LoVo (cell line): ENCODE measurements at regions not wholly inside any gene's neighbourhood (a gene's known extent, or its start where the extent isn't known, plus 50 kb on each side); places are given as distances from the start of the nearest gene placed in this dataset.
"Not testable (repeated sequence)": the region's sequence is repeated elsewhere in the genome, so short reads cannot be mapped to it uniquely, and the experiment has no call there.

Source experiments
- DNase-seq: peaks from one replicate; pipeline ENCODE4 v3.0.0-alpha.2; 2016; ENCODE audit warnings: low spot score

DNA sequence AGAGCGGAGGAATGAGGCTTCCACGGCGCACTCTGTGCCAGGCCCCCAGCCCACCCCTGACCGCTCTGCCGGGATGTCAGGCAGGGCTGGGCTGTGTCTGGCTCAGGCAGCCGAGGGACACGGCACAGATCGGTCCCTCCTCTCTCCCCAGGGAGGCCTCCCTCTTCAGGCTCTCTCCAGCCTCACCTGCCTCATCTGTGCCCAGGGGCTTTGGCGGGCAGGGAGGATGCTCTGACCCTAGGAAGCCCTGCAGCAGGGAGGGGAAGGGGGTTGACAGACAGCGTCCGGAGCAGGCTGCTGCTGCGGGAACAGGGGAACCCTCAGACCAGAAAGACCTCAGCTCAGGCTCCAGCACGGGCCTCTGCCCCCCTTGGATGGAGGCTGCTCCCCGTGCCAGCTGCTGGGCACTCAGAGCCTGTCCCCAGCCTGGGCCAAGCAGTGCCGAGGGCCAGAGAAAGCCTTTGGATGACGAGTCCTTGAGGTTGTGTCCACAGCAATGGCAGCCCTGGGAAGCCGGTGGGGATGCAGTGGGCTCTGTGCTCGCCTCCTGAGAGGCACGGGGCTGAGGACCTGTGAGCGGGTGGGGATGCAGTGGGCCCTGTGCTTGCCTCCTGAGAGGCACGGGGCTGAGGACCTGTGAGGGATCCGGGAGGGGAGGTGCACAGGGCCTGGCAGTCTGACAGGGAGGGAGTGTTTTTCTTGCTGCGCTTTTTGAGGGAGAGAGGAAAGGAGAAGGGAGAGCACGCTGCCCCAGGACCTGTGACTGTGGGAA is 66.9 kb downstream of the FOXL3 start:
- DNase-seq = no peak

DNA sequence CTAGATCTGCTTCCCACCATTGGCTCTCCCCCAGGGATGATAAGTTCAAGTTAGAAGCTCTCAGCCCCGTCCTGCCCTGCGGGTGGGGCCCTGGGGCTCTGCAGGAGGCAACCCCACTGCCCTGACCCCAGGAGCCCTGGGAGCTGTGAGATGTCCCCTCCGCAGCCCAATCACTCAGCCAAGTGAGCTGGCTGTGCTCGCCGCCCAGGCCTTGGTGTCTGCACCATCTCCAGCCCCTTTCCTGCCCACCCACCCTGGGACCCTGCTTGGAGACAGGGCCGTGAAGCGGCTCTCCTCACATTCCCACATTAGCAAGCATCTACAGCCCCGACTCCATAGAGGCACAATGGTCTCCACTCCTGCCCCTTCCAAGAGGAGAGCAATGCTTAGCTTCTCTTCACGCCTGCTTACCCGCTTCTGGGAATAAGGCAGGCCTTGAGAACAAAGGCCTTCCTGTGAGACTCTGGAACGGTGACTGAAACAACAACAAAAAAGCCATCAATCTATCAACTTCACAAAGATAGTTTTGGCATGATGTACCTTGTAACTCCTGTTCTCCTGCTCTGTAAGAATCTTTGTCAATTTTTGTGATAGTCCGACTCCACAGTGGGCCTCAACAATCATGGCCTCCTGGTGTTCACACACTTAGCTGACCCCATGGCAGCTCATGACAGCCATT is 67.7 kb downstream of the FOXL3 start:
- DNase-seq = no peak

DNA sequence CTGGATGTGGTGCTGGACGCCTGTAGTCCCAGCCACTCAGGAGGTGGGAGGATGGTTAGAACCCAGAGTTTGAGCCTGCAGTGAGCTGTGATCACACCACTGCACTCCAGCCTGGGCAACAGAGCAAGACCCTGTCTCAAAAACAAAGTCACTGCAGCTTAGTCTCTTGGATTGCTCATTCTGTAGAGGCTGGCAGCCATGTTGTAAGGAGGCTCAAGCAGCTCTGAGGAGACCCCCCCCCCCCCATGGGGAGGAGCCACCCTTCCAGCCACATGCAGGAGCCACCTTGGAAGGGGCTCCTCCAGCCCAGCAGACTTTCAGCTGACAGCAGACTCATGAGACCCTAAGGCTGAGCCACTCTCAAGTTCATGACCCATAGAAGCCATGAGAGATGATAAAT is 68.4 kb downstream of the FOXL3 start:
- DNase-seq = no peak

DNA sequence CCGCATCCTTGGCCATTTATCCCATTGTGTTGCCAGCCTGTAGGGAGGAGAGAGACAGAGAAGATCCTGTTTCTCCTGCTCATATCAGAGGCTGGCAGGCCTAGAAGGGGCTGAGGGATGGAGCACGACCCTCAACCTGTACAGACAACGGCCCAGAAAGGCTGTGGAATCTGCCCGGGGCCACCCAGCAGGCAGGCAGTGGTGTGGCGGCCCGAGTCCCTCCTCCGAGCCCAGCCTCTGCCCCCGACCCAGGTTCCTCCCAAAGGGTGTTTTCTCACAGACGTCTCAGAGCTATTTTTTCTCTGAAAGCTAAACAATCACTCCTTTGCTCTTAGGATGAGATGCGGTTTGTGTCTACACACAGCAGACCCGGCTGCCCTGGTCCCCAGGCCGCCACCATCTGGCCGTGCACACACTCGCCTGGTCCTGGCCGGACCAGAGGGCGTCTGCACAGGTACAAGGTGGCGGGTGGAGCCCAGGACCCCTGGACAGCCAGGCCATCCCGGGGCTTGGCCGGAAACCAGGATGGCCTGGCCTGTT is 69.3 kb downstream of the FOXL3 start:
- DNase-seq = no peak

DNA sequence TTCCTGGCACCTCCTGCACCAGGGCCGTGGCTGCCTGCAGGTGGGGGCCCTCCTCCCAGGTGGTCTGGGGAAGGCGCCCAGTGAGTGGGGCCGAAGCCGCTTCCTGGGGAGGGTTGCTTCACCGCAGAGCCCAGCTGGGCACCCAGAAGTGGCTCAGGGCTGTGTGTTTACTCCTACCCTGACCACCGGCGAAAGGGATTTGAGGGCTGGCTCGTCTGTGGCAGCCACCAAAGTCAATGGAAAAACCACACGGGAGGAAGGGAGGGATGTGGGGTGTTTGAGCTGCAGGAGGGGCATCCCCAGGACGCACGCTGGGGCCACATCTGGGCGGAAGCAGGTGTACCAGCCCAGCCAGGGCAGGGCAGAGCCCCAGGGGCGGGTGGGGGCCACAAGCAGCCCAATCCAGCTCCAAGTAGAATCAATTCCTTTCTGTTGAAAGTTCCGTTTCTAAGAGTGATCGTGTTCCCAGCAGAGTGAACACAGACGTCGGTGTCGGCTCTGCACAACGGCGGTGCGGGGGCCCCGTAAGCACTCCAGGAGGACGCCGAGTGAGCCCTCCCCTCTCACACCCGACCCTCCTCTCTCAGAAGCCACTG is 69.9 kb downstream of the FOXL3 start:
- no peak for DNase-seq

DNA sequence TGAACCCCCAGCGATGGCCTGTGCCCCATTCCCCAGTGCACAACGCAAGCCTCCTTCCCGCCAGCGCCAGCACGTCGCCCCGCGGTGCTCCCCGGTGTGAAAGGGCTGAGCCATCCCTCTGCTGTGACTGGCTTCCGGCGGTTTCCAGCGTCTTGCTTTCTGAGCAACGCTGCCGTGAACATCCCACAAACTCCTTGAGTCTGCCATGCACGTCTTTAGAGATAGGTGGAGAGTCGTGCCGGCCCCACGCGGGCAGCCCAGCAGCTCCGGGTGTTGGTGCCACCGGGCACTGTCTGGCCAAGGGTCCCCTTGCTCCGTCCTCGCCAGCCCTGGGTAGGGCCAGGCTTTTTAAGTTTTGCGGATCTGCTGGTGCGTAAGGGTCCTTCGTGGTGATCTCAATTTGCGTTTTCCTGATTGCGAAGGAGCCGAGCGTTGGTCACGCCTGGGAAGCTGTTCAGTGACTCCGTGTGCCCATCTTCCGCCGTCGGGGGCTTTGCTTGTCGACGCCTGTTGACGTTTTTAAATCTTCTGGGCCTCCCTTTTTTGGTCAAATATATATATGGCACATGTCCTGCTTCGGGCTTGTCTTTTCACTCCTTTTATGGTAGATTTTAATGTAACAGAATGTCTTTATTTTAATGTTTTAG is 70.6 kb downstream of the FOXL3 start:
- no peak for DNase-seq

DNA sequence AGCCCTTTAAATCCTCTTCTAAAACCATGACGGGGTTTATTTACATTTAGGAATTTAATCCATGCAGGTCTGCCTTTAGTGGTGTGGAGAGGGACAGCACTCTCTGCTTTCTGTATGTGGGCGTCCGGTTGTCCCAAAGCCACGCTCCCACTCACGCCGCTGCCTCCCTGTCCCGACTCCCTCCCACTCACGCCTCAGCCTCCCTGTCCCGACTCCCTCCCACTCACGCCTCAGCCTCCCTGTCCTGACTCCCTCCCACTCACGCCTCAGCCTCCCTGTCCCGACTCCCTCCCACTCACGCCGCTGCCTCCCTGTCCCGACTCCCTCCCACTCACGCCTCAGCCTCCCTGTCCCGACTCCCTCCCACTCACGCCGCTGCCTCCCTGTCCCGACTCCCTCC is 71.2 kb downstream of the FOXL3 start:
- not testable (repeated sequence) for DNase-seq

DNA sequence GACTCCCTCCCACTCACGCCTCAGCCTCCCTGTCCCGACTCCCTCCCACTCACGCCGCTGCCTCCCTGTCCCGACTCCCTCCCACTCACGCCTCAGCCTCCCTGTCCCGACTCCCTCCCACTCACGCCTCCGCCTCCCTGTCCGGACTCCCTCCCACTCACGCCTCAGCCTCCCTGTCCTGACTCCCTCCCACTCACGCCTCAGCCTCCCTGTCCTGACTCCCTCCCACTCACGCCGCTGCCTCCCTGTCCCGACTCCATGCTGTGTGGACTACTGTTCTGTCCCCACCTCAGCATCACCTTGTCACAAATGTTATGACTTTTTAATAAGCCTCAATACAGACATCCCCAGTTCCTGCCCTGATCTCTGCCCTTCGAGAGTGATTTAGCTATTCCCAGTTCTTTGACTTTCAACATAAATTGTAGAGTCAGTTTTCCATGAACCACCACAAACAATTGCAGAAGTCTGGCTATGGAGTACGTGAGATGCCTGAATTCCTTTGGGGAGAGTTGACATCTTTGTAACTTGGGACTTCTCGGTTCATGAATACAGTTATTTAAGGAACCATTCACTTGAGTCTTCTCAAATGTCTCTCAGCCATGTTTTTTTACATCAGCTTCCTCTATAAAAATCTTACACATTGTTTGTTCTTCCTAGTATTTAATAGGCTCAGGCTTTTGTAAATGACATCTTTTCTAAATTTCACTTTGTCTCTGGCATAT is 71.9 kb downstream of the FOXL3 start:
- DNase-seq = no peak

DNA sequence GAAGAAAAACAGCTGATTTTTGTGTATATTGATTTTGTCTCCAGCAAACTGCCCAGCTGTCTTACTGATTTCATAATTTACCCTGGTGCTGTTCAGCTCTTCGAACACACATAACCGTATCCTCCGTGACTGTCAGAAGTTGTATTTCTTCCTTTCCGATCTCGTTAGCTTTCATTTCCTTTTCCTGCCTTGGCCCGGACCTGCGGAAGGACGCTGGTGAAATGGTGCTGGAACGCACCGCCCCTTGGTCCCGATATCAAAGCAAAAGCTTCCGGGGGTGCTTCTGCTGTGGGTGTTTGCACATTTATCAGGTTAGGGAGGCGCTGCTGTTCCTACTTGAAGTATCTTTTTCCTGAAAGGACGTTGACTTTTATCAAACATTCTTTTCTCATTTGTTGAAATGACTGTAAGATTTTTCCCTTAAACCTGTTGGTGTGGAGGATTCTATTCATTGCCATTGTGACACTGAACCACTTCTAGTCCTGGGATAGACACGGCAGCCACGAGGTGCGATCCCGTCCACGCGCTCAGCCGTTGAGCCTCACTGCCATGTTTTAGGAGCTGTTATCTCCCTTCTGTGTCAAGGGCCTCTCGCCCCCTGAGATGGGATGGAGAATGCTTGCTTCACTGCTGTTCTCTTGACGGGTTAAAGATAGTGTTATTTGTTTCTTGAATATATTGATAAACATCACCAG is 72.6 kb downstream of the FOXL3 start:
- no peak for DNase-seq

DNA sequence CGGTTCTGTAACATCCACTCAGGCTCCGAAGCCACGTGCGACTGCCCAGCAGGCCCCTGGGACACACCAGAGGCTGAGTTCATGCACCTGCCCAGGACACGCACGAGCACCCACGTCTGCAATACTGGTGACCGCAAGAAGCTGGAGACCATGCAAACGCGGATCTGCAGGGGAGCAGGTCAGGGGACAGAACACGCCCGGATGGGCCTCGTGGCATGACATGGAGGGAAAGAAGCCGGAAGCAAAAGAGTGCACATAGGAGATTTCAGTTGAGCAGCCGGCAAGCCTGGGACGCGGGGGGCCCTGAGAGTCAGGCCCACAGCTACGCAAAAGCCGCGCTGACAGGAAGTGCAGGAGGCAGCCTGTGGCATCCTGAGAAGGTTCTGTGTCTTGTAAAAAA is 73.7 kb downstream of the FOXL3 start:
- DNase-seq = no peak

DNA sequence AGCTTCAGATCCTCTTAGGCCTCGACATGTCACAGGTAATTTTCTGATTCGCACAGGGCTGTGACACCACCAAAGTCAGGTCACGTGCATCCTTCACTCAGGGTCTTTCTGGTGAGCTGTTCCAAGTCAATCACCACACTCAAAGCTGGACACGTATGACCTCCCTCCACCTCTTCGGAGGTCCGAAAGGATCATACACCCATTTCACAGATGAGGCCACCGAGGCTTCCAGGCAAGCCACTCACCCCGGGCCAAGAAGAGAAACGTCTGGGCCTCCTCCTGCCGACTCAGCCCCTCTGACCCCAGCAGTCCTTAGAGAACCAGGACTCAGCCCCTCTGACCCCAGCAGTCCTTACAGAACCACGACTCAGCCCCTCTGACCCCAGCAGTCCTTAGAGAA is 74.6 kb downstream of the FOXL3 start:
- no peak for DNase-seq

DNA sequence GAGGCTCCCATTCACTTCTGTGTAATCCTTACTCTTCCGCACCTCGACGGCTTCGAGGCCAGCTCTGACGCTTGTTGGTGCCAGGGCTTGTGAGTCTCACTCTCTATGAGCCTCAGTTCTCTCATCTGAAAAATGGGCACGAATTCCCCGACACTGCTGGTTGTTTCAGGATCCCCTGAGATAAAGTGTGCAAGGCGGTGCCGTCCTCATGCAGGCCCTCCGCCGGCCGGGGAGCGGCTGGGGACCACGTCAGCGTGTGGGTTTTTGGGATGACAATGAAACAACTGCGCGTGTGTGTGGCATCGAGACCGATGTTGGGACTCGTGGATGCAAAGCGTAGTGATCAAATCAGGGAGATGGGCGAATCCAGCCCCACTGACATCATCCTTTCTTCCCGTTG is 75.6 kb downstream of the FOXL3 start:
- no peak for DNase-seq

DNA sequence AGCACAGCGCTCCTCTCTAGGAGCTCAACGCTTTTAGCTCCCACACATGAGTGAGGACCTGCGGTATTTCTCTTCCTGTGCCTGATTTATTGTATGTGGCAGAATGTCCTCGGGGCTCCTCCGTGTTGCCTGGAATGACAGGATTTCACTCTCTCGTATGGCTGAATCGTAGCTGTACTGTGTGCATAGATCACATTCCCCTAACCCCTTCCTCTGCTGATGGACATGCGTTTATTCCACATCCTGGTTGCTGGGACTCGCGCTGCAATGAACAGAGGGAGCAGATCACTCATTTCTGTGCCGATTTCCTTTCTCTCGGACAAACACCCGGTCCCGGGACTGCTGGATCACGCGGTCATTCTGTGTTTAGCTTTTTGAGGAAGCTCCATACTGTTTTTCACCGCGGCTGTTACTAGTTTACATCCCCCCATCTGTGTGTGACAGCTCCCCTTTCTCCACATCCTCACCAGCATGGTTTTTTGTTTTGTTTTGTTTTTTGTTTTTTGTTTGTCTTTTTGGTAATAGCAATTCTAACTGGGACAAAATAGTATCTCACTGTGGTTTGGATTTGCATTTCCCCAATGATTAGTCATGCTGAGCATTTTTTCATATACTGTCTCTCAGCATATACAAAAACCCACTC is 76.3 kb downstream of the FOXL3 start:
- DNase-seq = no peak

DNA sequence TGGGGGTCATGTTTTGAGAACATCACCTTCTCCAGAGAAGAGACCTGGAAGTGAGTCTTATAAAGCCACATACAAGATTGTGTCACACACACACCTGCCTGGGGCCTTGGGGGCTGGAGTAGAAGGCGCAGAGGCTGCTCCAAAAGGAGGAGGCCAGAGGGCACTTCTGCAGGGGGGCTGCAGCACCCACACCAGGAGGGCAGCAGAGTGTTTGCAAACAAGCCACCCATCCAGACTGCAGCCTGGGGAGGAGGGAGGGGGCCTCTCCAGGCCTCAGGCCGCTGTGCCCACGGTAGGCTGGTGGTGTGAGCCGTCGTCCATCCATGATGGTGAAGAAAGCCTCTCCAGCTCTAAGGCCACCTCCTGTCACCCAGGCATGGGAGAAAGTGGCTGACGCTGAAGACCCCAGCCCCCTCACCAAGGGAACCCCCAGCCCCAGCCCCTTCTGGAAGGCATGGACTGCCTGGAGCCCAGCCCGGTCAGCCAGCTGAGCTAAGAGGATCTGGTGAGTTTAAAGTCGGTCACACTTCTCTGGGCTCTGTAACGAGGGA is 77.5 kb downstream of the FOXL3 start:
- no peak for DNase-seq

DNA sequence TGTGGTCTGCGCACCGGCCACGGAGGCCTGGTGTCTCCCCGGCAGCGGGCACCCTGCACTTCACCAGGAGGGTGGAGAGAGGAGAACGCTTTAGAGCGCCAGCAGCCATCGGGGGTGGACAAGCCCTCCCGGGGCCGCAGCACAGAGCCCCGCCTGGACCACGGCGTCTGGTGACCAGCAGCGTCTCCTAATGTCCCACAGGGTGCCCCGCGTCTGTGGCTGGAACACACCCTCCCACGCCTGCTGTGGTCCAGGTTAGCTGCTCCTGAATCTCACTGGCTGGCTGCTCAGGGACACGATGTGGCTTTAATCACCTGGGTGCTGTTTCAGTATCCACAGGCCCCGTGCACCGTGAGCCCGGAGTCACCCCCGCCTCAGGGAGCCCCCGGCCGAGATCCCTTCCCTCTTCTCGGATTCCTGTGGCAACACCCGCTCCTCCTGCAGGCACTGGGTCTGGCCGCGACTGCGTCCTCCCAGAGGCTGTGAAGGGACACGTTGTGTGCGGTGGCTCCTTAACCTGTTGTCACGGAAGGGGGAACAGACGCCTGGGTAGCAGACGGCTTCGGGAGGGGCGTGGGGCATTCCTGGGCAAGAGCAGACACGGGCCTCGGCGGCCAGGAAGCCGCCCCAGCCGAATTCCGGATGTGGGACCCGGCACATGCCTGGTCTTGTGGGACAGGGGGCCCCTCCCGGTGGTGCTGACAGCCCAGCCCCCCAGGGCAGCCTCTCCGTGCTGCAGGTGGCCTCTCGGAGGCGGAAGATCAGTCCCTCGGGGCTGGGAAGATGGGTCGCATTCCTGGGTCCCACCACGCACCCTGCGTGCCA is 78.9 kb downstream of the FOXL3 start:
- DNase-seq = no peak

DNA sequence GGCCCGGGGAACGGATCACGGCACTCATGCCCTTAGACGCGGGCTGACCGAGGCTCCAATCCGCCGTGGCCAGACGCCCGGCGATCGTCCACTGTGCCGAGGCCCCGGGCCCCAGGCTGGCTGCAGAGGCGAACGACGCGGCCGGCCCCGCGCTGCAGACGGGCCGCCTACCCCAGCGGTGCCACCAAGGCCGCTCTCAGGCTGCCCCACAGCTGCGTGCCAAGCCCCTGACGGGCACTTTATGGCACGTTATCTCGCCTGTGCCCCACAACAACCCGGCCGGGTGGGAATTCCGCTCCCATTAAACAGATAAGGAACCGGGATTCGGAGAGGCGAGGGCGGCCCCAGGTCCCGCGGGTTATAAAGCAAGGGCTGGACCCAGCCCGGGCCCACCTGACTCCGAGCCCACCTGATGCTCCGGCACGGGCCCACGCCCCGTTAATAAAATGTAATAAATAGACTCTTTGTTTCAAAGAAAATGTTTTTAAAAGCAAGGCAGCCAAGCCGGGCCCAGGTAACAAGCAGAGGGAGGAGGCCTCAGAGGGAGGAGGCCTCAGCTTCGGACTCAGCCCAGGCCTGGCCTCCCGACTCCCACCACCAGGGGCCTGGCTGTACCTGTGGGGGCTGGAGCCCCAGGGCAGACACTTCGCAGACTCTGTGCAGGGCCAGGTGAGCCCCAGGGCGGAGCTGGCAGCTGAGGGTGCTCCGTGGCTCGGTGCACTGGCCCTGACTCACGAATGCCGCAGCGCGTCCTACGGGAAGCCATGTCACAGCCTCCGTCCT is 79.7 kb downstream of the FOXL3 start:
- DNase-seq = no peak

DNA sequence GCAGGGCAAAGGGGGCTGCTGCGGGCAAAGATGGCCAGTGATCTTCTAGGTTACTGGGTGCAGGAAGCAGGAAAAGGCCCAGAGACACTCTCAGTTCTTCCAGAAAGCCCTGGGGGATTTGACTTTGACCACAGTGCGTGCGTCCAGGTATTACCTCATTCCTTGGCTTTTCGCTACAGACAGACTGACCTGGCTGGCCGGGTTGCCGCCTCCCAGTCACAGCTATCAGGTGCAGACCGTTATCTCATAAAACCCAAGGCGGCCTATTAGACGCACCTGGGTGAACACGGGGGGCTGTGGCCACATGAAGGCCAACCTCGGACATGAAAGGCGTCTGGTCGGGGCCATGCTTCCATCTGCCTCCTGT is 80.3 kb downstream of the FOXL3 start:
- DNase-seq = no peak

DNA sequence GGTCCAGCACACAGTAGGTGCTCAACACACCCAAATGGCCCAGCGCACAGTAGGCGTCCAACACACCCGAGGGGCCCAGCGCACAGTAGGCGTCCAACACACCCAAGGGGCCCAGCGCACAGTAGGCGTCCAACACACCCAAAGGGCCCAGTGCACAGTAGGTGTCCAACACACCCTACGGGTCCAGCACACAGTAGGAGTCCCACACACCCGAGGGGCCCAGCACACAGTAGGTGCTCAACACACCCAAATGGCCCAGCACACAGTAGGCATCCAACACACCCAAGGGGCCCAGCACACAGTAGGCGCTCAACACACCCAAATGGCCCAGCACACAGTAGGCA is 80.8 kb downstream of the FOXL3 start:
- DNase-seq = no peak
